GM12878 (cell line): ENCODE measurements at regions not wholly inside any gene's neighbourhood (a gene's known extent, or its start where the extent isn't known, plus 50 kb on each side); places are given as distances from the start of the nearest gene placed in this dataset.

Source experiments
- ATAC-seq: fragments of 200-7000 bp; cut with Tn5 transposase; 3 replicates; pipeline ENCODE4 v1.9.1; 2020; ENCODE audit warnings: mild to moderate bottlenecking, moderate library complexity
- BruUV-seq: library from RNA; stranded (reverse); fragments of 400-500 nt; replicated peaks from 2 replicates; lab custom pipeline; 2021; lab: Mats Ljungman, UMichigan
- CTCF ChIA-PET: fragments of 300-600 bp; sonication (Branson Sonifier 250); formaldehyde crosslinking; extraction: SDS; loops from one replicate; lab custom pipeline; 2021; ENCODE audit warnings: inconsistent platforms; lab: Yijun Ruan, JAX
- POLR2A ChIA-PET: fragments of 350-600 bp; formaldehyde crosslinking; extraction: SDS; loops from one replicate; lab custom pipeline; 2021; ENCODE audit warnings: inconsistent platforms; lab: Charles Lee
- RAD21 ChIA-PET: fragments of 300-600 bp; sonication (Branson Sonifier 250); formaldehyde crosslinking; loops from one replicate; lab custom pipeline; 2023; ENCODE audit warnings: antibody characterized with exemption; ENCODE audit not compliant: unreplicated experiment; lab: Charles Lee
- SMC1A ChIA-PET: fragments of 300-600 bp; sonication (Branson Sonifier 250); formaldehyde crosslinking; loops from one replicate; lab custom pipeline; 2023; ENCODE audit not compliant: unreplicated experiment, uncharacterized antibody; lab: Charles Lee
- DNase-seq: peaks from one replicate; pipeline ENCODE4 v3.0.0-alpha.2; 2011; ENCODE audit warnings: low read depth, low spot score
- FAIRE-seq: peaks from 3 replicates; lab custom pipeline; 2011; peaks lifted over from hg19 to GRCh38; lab: Jason Lieb, UNC
- H2AFZ ChIP-seq: 2 replicates; pipeline ENCODE4 v1.6.0; 2011; ENCODE audit warnings: low read depth, low read length, control low read depth; ENCODE audit not compliant: control insufficient read depth
- H3K27ac ChIP-seq: 2 replicates; pipeline ENCODE4 v1.5.1; 2011; ENCODE audit warnings: control low read depth; ENCODE audit not compliant: control insufficient read depth, insufficient read depth
- H3K27me3 ChIP-seq, 2 experiments: replicated peaks in 1 of 2; 2 replicates each; pipeline versions ENCODE4 v1.6.0 to v1.6.1; 2011; ENCODE audit warnings: low read length in 1 of 2; ENCODE audit not compliant: control insufficient read depth in 2 of 2, insufficient read depth in 2 of 2
- H3K36me3 ChIP-seq, 2 experiments: 2 replicates each; pipeline ENCODE4 v1.5.1; 2011; ENCODE audit warnings: low read length in 1 of 2; ENCODE audit not compliant: control insufficient read depth in 2 of 2, insufficient read depth in 2 of 2
- H3K4me1 ChIP-seq: 2 replicates; pipeline ENCODE4 v1.6.1; 2011; ENCODE audit warnings: mild to moderate bottlenecking, low read length, moderate library complexity, mixed read lengths; ENCODE audit not compliant: control insufficient read depth, insufficient read depth
- H3K4me2 ChIP-seq: 2 replicates; pipeline ENCODE4 v1.6.0; 2011; ENCODE audit warnings: control low read depth; ENCODE audit not compliant: control insufficient read depth, insufficient read depth
- H3K4me3 ChIP-seq: fragments of 200-600 bp; sonication (generic); 2 replicates; pipeline ENCODE4 v1.5.1; 2016
- H3K79me2 ChIP-seq: 2 replicates; pipeline ENCODE4 v1.6.0; 2011; ENCODE audit warnings: low read length; ENCODE audit not compliant: control insufficient read depth, insufficient read depth
- H3K9ac ChIP-seq: 2 replicates; pipeline ENCODE4 v1.8.0; 2011; ENCODE audit warnings: low read length, control low read depth, mixed read lengths; ENCODE audit not compliant: control insufficient read depth, insufficient read depth
- H3K9me3 ChIP-seq: replicated peaks from 3 replicates; pipeline ENCODE4 v1.5.1; 2011; ENCODE audit warnings: mild to moderate bottlenecking, low read length; ENCODE audit not compliant: control insufficient read depth, insufficient read depth
- H4K20me1 ChIP-seq: 2 replicates; pipeline ENCODE4 v1.6.0; 2011; ENCODE audit not compliant: control insufficient read depth, insufficient read depth
- BMI1 ChIP-seq: fragments of 450-650 bp; IDR thresholded peaks from 2 replicates; pipeline ENCODE4 v1.6.1; 2016; ENCODE audit warnings: mild to moderate bottlenecking, moderate library complexity, borderline replicate concordance
- CBX3 ChIP-seq: fragments of 200-600 bp; sonication (generic); IDR thresholded peaks from 2 replicates; pipeline ENCODE4 v1.6.1; 2016; ENCODE audit warnings: low read depth, borderline replicate concordance
- FOXK2 ChIP-seq: fragments of 450-650 bp; IDR thresholded peaks from 2 replicates; pipeline ENCODE4 v1.6.1; 2017; ENCODE audit warnings: mild to moderate bottlenecking, moderate library complexity
- JUND ChIP-seq: IDR thresholded peaks from 2 replicates; pipeline ENCODE4 v1.6.1; 2012; ENCODE audit warnings: low read depth, mild to moderate bottlenecking, low read length, improper control_type of control experiment, moderate library complexity
- MTA3 ChIP-seq: IDR thresholded peaks from 2 replicates; pipeline ENCODE4 v1.6.1; 2012; ENCODE audit warnings: low read length, inconsistent platforms, borderline replicate concordance
- NBN ChIP-seq: fragments of 450-650 bp; IDR thresholded peaks from 2 replicates; pipeline ENCODE4 v1.6.1; 2016
- NFIC ChIP-seq: IDR thresholded peaks from 2 replicates; pipeline ENCODE4 v1.6.1; 2012; ENCODE audit warnings: low read depth, mild to moderate bottlenecking, inconsistent platforms, low read length, moderate library complexity
- SMARCA5 ChIP-seq: fragments of 450-650 bp; IDR thresholded peaks from 2 replicates; pipeline ENCODE4 v1.6.1; 2017; ENCODE audit warnings: mild to moderate bottlenecking
- WGBS: methylation state at CpG from one replicate; pipeline ENCODE4 v1.1.6; 2016; ENCODE audit warnings: low lambda C conversion rate; ENCODE audit not compliant: insufficient replicate concordance, insufficient coverage; ENCODE audit errors: missing lambda C conversion rate; 5-methylcytosine and 5-hydroxymethylcytosine counted together
- in situ Hi-C: fragments of 300-500 bp; cut with MboI; formaldehyde crosslinking; loops from 9 replicates; pipeline ENCODE4 v1.14.3; 2018; ENCODE audit warnings: mixed read lengths
- intact Hi-C: fragments of 100-400 bp; cut with micrococcal nuclease; formaldehyde crosslinking; loops from one replicate; pipeline ENCODE4 v1.14.2; 2022; ENCODE audit not compliant: unreplicated experiment
- TF ChIP-seq, protein P1 (sequence below): fragments of 450-650 bp; IDR thresholded peaks from 2 replicates; pipeline ENCODE4 v1.6.1; 2018; ENCODE audit warnings: mild to moderate bottlenecking, low read depth, moderate library complexity; ENCODE audit not compliant: partially characterized antibody
- TF ChIP-seq, protein P2 (sequence below): fragments of 150-350 bp; IDR thresholded peaks from 2 replicates; pipeline ENCODE4 v1.6.1; 2016; ENCODE audit warnings: low read depth, low read length
- TF ChIP-seq, protein P3 (sequence below): fragments of 450-650 bp; IDR thresholded peaks from 2 replicates; pipeline ENCODE4 v1.6.1; 2018; ENCODE audit warnings: borderline replicate concordance, mild to moderate bottlenecking; ENCODE audit not compliant: partially characterized antibody

DNA sequence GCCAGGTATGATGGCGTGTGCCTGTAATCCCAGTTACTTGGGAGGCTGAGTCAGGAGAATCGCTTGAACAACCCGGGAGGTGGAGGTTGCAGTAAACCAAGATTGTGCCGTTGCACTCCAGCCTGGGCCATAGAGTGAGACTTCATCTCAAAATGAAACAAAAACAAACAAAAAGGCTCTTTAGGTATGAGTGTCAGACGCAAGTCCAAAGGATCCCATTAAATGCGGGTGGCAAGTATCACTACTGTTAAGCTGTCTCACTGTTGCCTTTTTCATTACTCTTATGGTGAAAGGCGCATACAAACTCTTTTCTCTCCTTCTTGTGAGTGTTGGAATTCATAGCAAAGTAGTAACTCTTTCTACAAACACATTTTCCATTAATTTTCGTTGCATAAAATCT is 688.5 kb upstream of the CHD1 start:
- Histone ChIP-seq H3K9ac (no peak overlapping the region), H3K4me1 (no peaks in the 10 kb centered on the region)
- no peak for FAIRE-seq
- TF ChIP-seq NBN (no peak), NFIC (no peak), JUND (no peak), MTA3 (no peak), FOXK2 (no peak), SMARCA5 (no peak), CBX3 (no peak), BMI1 (no peak)
- TF ChIP-seq, protein P1, sequence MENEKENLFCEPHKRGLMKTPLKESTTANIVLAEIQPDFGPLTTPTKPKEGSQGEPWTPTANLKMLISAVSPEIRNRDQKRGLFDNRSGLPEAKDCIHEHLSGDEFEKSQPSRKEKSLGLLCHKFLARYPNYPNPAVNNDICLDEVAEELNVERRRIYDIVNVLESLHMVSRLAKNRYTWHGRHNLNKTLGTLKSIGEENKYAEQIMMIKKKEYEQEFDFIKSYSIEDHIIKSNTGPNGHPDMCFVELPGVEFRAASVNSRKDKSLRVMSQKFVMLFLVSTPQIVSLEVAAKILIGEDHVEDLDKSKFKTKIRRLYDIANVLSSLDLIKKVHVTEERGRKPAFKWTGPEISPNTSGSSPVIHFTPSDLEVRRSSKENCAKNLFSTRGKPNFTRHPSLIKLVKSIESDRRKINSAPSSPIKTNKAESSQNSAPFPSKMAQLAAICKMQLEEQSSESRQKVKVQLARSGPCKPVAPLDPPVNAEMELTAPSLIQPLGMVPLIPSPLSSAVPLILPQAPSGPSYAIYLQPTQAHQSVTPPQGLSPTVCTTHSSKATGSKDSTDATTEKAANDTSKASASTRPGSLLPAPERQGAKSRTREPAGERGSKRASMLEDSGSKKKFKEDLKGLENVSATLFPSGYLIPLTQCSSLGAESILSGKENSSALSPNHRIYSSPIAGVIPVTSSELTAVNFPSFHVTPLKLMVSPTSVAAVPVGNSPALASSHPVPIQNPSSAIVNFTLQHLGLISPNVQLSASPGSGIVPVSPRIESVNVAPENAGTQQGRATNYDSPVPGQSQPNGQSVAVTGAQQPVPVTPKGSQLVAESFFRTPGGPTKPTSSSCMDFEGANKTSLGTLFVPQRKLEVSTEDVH, result no peak
- TF ChIP-seq, protein P2, sequence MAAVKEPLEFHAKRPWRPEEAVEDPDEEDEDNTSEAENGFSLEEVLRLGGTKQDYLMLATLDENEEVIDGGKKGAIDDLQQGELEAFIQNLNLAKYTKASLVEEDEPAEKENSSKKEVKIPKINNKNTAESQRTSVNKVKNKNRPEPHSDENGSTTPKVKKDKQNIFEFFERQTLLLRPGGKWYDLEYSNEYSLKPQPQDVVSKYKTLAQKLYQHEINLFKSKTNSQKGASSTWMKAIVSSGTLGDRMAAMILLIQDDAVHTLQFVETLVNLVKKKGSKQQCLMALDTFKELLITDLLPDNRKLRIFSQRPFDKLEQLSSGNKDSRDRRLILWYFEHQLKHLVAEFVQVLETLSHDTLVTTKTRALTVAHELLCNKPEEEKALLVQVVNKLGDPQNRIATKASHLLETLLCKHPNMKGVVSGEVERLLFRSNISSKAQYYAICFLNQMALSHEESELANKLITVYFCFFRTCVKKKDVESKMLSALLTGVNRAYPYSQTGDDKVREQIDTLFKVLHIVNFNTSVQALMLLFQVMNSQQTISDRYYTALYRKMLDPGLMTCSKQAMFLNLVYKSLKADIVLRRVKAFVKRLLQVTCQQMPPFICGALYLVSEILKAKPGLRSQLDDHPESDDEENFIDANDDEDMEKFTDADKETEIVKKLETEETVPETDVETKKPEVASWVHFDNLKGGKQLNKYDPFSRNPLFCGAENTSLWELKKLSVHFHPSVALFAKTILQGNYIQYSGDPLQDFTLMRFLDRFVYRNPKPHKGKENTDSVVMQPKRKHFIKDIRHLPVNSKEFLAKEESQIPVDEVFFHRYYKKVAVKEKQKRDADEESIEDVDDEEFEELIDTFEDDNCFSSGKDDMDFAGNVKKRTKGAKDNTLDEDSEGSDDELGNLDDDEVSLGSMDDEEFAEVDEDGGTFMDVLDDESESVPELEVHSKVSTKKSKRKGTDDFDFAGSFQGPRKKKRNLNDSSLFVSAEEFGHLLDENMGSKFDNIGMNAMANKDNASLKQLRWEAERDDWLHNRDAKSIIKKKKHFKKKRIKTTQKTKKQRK, result no peak
- TF ChIP-seq, protein P3, sequence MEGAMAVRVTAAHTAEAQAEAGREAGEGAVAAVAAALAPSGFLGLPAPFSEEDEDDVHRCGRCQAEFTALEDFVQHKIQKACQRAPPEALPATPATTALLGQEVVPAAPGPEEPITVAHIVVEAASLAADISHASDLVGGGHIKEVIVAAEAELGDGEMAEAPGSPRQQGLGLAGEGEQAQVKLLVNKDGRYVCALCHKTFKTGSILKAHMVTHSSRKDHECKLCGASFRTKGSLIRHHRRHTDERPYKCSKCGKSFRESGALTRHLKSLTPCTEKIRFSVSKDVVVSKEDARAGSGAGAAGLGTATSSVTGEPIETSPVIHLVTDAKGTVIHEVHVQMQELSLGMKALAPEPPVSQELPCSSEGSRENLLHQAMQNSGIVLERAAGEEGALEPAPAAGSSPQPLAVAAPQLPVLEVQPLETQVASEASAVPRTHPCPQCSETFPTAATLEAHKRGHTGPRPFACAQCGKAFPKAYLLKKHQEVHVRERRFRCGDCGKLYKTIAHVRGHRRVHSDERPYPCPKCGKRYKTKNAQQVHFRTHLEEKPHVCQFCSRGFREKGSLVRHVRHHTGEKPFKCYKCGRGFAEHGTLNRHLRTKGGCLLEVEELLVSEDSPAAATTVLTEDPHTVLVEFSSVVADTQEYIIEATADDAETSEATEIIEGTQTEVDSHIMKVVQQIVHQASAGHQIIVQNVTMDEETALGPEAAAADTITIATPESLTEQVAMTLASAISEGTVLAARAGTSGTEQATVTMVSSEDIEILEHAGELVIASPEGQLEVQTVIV, result no peak
- TF ChIP-seq, all 136 proteins: peak for 0
- H4K20me1 ChIP-seq, result no peaks in the 10 kb centered on the region
- ATAC-seq (no peak), DNase-seq (no peak)
- H3K27me3 ChIP-seq, result no peaks in the 10 kb centered on the region
- 54% methylated on average over 8 of the region's 8 CpGs for WGBS
- CTCF ChIA-PET, result no interaction called here
- H3K4me2 ChIP-seq, result no peak overlapping the region
- RAD21 ChIA-PET, result no interaction called here
- POLR2A ChIA-PET, result no interaction called here
- BruUV-seq, result no TSS peak
- in situ Hi-C loops, result no loop called here
- SMC1A ChIA-PET, result no interaction called here
- no peak overlapping the region for H3K27ac ChIP-seq
- H3K79me2 ChIP-seq, result no peaks in the 10 kb centered on the region
- H3K4me3 ChIP-seq, result no peak overlapping the region
- H3K36me3 ChIP-seq, result no peaks in the 10 kb centered on the region
- H2AFZ ChIP-seq, result no peak overlapping the region
- intact Hi-C loops, result no loop called here
- H3K9me3 ChIP-seq, result no peaks in the 10 kb centered on the region
